BE2C (cell line): ENCODE measurements at regions not wholly inside any gene's neighbourhood (a gene's known extent, or its start where the extent isn't known, plus 50 kb on each side); places are given as distances from the start of the nearest gene placed in this dataset.
"Not testable (repeated sequence)": the region's sequence is repeated elsewhere in the genome, so short reads cannot be mapped to it uniquely, and the experiment has no call there.

Experiments
- DNase-seq: peaks from one replicate; pipeline ENCODE4 v3.0.0-alpha.2; 2020
- H3K27me3 ChIP-seq: fragments of 250-450 bp; sonication (Bioruptor Pico); 2 replicates; pipeline ENCODE4 v1.5.1; 2020; ENCODE audit warnings: mild to moderate bottlenecking
- H3K36me3 ChIP-seq: fragments of 250-450 bp; sonication (Bioruptor Pico); 2 replicates; pipeline ENCODE4 v1.5.1; 2020; ENCODE audit warnings: mild to moderate bottlenecking
- H3K4me1 ChIP-seq: fragments of 250-450 bp; sonication (Bioruptor Pico); 2 replicates; pipeline ENCODE4 v1.5.1; 2020
- H3K4me3 ChIP-seq: 2 replicates; pipeline ENCODE4 v1.5.1; 2011; ENCODE audit warnings: low read depth, low read length
- H3K9me3 ChIP-seq: fragments of 250-450 bp; sonication (Bioruptor Pico); 2 replicates; pipeline ENCODE4 v1.5.1; 2020
- TF ChIP-seq, protein P1 (sequence below): IDR thresholded peaks from 2 replicates; pipeline ENCODE4 v1.5.1; 2012; ENCODE audit warnings: mild to moderate bottlenecking, low read depth, low read length

DNA sequence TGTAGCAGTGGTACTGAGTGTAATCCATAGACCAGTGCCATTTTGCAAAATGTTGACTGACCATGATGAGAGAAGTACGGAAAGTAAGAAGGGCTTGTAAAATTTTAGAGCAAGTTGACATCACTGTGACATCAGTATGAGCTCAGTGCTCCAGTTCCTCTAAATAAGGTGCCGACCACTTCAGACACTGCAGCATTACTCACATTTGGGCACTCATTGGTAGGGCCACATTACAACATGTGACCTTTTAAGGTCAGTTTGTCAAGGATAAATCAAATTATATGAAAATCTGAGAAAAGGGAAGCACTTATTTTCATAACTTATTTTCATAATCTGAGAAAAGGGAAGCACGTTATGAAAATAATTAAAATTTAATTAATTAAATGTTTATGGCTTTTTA, 128.0 kb upstream of the ERG start:
- H3K4me1 ChIP-seq = no peaks in the 10 kb centered on the region
- TF ChIP-seq, protein P1, sequence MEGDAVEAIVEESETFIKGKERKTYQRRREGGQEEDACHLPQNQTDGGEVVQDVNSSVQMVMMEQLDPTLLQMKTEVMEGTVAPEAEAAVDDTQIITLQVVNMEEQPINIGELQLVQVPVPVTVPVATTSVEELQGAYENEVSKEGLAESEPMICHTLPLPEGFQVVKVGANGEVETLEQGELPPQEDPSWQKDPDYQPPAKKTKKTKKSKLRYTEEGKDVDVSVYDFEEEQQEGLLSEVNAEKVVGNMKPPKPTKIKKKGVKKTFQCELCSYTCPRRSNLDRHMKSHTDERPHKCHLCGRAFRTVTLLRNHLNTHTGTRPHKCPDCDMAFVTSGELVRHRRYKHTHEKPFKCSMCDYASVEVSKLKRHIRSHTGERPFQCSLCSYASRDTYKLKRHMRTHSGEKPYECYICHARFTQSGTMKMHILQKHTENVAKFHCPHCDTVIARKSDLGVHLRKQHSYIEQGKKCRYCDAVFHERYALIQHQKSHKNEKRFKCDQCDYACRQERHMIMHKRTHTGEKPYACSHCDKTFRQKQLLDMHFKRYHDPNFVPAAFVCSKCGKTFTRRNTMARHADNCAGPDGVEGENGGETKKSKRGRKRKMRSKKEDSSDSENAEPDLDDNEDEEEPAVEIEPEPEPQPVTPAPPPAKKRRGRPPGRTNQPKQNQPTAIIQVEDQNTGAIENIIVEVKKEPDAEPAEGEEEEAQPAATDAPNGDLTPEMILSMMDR = no peak

DNA sequence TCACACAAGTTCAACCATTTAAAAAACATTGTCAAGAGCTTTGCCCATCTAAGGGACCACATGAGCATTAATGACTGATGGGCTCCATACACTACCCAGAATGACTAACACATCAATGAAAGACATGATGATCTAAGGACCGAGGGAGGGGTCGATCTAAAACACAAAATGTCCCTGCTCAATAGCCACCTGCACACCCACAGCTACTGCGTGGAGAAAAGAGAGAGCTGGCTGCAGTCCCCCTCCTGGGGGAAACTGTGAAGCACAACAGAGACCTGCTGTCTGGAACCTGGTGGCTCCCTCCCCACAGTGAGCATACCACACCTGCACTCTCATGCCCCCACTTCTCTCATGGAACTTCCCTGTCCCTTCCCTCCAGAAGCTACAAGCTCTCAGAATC, 130.1 kb upstream of the ERG start:
- TF ChIP-seq, protein P1 = no peak
- DNase-seq = no peak
- Histone ChIP-seq H3K36me3 (no peaks in the 10 kb centered on the region), H3K9me3 (no peaks in the 10 kb centered on the region), H3K27me3 (no peaks in the 10 kb centered on the region), H3K4me1 (no peaks in the 10 kb centered on the region), H3K4me3 (no peak overlapping the region)

More for the DNA sequence above, 128.0 kb upstream of the ERG start:
- no peak for DNase-seq
- Histone ChIP-seq H3K36me3 (no peaks in the 10 kb centered on the region), H3K4me3 (no peak overlapping the region), H3K9me3 (no peaks in the 10 kb centered on the region), H3K27me3 (no peaks in the 10 kb centered on the region)

DNA sequence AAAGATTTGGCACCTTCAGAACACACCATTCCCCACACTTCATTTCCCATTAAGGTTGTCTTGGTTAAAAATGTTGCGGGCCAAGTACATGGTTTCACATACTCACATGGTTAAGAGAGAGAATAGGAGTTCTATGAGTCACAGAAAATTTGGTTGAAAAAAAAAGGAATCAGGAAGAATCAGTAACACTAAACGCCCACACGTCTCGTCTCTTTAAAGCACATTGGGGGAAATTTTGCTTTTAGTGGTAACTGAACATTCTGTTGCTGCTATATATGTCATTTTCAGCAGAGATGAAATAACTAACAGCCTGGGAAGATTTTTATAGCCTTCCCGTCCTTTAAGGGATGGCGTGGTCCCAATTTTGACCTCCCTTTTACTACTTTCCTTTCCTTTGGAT, 132.9 kb upstream of the ERG start:
- H3K27me3 ChIP-seq = no peaks in the 10 kb centered on the region

DNA sequence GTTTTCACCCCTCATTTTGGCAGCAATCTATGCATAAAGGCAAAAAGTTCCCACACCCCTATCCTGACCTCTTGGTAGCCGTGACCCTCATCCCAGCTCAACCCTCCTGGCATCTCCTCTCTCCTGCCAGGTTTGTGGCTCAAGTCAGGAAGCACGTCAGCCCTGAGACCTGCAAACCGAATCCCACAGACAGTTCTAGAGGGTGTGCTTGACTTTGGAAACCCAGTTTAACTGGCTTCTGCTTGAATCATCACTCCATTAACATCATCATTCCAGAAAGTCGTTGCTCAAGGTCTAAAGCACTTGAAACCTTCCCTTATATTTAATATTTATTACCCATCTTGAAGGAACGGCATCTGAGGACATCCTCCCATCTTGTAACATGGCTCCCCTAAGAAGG, 133.4 kb upstream of the ERG start:
- H3K9me3 ChIP-seq = no peaks in the 10 kb centered on the region
- H3K4me1 ChIP-seq = no peaks in the 10 kb centered on the region
- no peaks in the 10 kb centered on the region for H3K27me3 ChIP-seq
- DNase-seq = no peak
- no peak overlapping the region for H3K4me3 ChIP-seq
- no peaks in the 10 kb centered on the region for H3K36me3 ChIP-seq
- TF ChIP-seq, protein P1 = no peak

More for the DNA sequence above, 132.9 kb upstream of the ERG start:
- no peak overlapping the region for H3K4me3 ChIP-seq
- TF ChIP-seq, protein P1 = no peak
- H3K9me3 ChIP-seq = no peaks in the 10 kb centered on the region
- DNase-seq = no peak
- H3K4me1 ChIP-seq = no peaks in the 10 kb centered on the region
- H3K36me3 ChIP-seq = no peaks in the 10 kb centered on the region

DNA sequence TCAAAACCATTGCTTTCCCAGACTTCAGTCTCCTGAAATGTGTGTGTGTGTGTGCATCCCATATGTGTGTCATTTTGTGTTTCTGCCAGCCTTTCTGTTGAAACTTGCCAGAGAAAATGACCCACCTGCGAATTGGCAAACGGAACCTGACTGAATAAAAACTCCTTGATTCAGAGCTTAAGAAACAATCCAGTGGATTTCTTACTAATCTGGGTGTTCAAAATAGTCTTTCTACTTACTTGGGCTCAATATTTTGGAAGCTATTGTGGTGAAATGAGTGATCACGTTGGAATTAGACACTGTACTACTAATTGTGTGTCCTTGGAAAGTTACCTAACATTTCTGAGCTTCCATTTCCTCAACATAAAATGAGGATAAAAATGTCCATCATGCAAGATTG, 138.9 kb upstream of the ERG start:
- Histone ChIP-seq H3K27me3 (no peaks in the 10 kb centered on the region), H3K4me1 (no peaks in the 10 kb centered on the region), H3K4me3 (no peak overlapping the region), H3K9me3 (no peaks in the 10 kb centered on the region), H3K36me3 (no peaks in the 10 kb centered on the region)
- no peak for DNase-seq
- TF ChIP-seq, protein P1 = no peak

DNA sequence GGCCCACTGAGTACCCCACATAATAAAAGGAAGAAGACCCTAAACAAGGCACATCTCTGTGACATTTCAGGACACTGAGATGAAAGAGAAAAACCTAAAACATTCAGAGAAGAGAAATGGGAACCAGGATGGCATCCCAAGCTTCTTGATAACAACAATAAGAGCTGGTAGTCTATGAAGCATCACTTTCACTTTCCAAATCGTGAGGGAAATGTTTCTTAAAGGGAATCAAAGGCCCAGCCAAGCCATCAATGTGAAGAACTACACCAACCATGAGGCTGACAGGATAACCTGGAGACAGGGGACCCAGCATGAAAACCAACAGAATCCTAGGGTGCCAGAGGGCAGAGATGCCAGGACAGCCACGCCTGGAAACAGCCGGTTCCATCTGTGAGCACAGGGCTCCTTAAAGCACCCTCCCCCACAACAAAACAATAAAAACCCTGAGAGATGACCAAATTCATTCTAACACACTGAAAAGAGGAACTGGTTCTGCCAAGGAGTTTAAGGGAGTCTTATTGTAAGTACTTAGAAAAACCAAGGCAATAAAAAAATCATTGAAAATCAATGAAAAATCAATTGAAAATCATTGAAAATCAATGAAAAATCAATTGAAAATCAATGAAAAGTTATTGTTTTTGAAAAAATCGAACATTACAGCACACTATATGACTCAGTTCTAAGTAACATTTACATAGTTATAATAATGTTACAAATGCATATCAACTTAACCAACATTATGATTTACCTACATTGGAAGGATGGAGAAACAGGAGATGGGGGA, 141.5 kb upstream of the ERG start:
- no peak for DNase-seq
- Histone ChIP-seq H3K36me3 (no peaks in the 10 kb centered on the region), H3K4me3 (no peak overlapping the region), H3K9me3 (no peaks in the 10 kb centered on the region), H3K27me3 (no peaks in the 10 kb centered on the region), H3K4me1 (no peaks in the 10 kb centered on the region)
- TF ChIP-seq, protein P1 = no peak

DNA sequence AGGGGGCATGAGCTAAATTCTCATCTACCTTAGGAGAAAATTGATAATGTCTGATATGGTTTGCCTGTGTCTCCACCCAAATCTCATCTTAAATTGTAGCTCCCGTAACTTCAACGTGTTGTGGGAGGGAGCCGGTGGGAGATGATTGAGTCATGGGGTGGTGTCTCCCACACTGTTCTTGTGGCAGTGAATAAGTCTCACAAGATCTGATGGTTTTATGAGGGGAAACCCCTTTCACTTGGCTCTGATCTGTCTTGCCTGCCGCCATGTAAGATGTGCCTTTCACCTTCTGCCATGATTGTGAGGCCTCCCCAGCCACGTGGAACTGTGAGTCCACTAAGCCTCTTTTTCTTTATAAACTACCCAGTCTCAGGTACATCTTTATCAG, 142.1 kb upstream of the ERG start:
- not testable (repeated sequence) for H3K4me1 ChIP-seq, H3K9me3 ChIP-seq, H3K27me3 ChIP-seq, DNase-seq, H3K36me3 ChIP-seq, H3K4me3 ChIP-seq
